GM19463 (cell line): ENCODE measurements at regions not wholly inside any gene's neighbourhood (a gene's known extent, or its start where the extent isn't known, plus 50 kb on each side); places are given as distances from the start of the nearest gene placed in this dataset.

Source experiments
- ATAC-seq: cut with Tn5 transposase; IDR thresholded peaks from one replicate; pipeline ENCODE4 v1.9.1; 2021; ENCODE audit warnings: mild to moderate bottlenecking, moderate library complexity; ENCODE audit not compliant: unreplicated experiment

GRCh38 chr3:72569754-72570440 is 278.3 kb downstream of the SHQ1 start:
- no peak for ATAC-seq

- no peak for ATAC-seq
Measured at GRCh38 chr3:72568083-72568482, 280.2 kb downstream of the SHQ1 start.

GRCh38 chr3:72567474-72567873 is 280.8 kb downstream of the SHQ1 start:
- no peak for ATAC-seq

- ATAC-seq, result no peak
Measured at GRCh38 chr3:72565593-72565992, 282.7 kb downstream of the SHQ1 start.

GRCh38 chr3:72563690-72564370 is 284.4 kb downstream of the SHQ1 start:
- ATAC-seq, result no peak

- ATAC-seq, result no peak
Measured at GRCh38 chr3:72560846-72561675, 287.2 kb downstream of the SHQ1 start.

GRCh38 chr3:72559385-72559784 is 288.9 kb downstream of the SHQ1 start:
- no peak for ATAC-seq

GRCh38 chr3:72558001-72558400 is 290.2 kb downstream of the SHQ1 start:
- ATAC-seq, result no peak

- ATAC-seq, result no peak
Measured at GRCh38 chr3:72555714-72556113, 292.5 kb downstream of the SHQ1 start.

GRCh38 chr3:72554689-72555088 is 293.6 kb downstream of the SHQ1 start:
- no peak for ATAC-seq

- no peak for ATAC-seq
Measured at GRCh38 chr3:72553298-72553697, 294.9 kb downstream of the SHQ1 start.

GRCh38 chr3:72550582-72551262 is 297.5 kb downstream of the SHQ1 start:
- no peak for ATAC-seq

- ATAC-seq, result peak; percentile 39
Measured at GRCh38 chr3:72549761-72550581, 298.3 kb downstream of the SHQ1 start.

GRCh38 chr3:72548981-72549380 is 299.3 kb downstream of the SHQ1 start:
- ATAC-seq, result no peak

GRCh38 chr3:72548461-72548860 is 299.8 kb downstream of the SHQ1 start:
- no peak for ATAC-seq

GRCh38 chr3:72547183-72547582 is 301.1 kb downstream of the SHQ1 start:
- ATAC-seq, result no peak

GRCh38 chr3:72544239-72544638 is 304.0 kb downstream of the SHQ1 start:
- no peak for ATAC-seq

- no peak for ATAC-seq
Measured at GRCh38 chr3:72543246-72543645, 305.0 kb downstream of the SHQ1 start.

- ATAC-seq, result no peak
Measured at GRCh38 chr3:72542781-72543180, 305.5 kb downstream of the SHQ1 start.

- ATAC-seq, result no peak
Measured at GRCh38 chr3:72539856-72540255, 308.4 kb downstream of the SHQ1 start.
